OCI-LY3 (cell line): ENCODE measurements at regions not wholly inside any gene's neighbourhood (a gene's known extent, or its start where the extent isn't known, plus 50 kb on each side); places are given as distances from the start of the nearest gene placed in this dataset.

Experiments
- H2AFZ ChIP-seq: fragments of 200-600, 300-600 bp; shearing (Covaris generic); 2 replicates; pipeline ENCODE4 v1.6.0; 2014; ENCODE audit warnings: antibody characterized with exemption, low read depth, low read length
- H3K27ac ChIP-seq: fragments of 200-600, 300-600 bp; sonication (generic); 2 replicates; pipeline ENCODE4 v1.5.1; 2014; ENCODE audit warnings: mild to moderate bottlenecking, low read length, moderate library complexity, mixed read lengths
- H3K27me3 ChIP-seq: fragments of 200-600, 300-600 bp; sonication (generic); 2 replicates; pipeline ENCODE4 v1.6.1; 2014; ENCODE audit warnings: low read depth, low read length, mixed read lengths
- H3K36me3 ChIP-seq: fragments of 200-600, 300-600 bp; sonication (generic); replicated peaks from 2 replicates; pipeline ENCODE3; 2014; ENCODE audit warnings: low read depth, low read length, mixed read lengths
- H3K4me1 ChIP-seq: fragments of 300-600, 200-600 bp; sonication (generic); 2 replicates; pipeline ENCODE4 v1.6.1; 2014; ENCODE audit warnings: low read length, mixed read lengths
- H3K4me2 ChIP-seq: fragments of 200-600, 300-600 bp; sonication (generic); 2 replicates; pipeline ENCODE4 v1.6.1; 2014; ENCODE audit warnings: low read length, mixed read lengths
- H3K4me3 ChIP-seq: fragments of 300-600, 200-600 bp; sonication (generic); 2 replicates; pipeline ENCODE4 v1.5.1; 2014; ENCODE audit warnings: antibody characterized with exemption, mild to moderate bottlenecking, low read length, moderate library complexity
- H3K79me2 ChIP-seq: fragments of 300-600, 200-600 bp; shearing (Covaris generic); 2 replicates; pipeline ENCODE4 v1.6.1; 2014; ENCODE audit warnings: mild to moderate bottlenecking, low read length, mixed read lengths
- H3K9ac ChIP-seq: fragments of 300-600, 200-600 bp; shearing (Covaris generic); 2 replicates; pipeline ENCODE4 v1.6.0; 2014; ENCODE audit warnings: mild to moderate bottlenecking, low read length, moderate library complexity
- H3K9me3 ChIP-seq: fragments of 200-600, 300-600 bp; shearing (Covaris generic); 2 replicates; pipeline ENCODE4 v1.6.1; 2014; ENCODE audit warnings: low read length, mixed read lengths; ENCODE audit not compliant: insufficient read depth
- H4K20me1 ChIP-seq: fragments of 200-600, 300-600 bp; sonication (generic); 2 replicates; pipeline ENCODE4 v1.6.1; 2016; ENCODE audit warnings: low read length, mixed read lengths; ENCODE audit not compliant: insufficient read depth
- CTCF ChIP-seq: fragments of 200-600, 300-600 bp; sonication (generic); IDR thresholded peaks from 2 replicates; pipeline ENCODE4 v1.5.1; 2014; ENCODE audit warnings: antibody characterized with exemption, low read length, low read depth
- EZH2phosphoT487 ChIP-seq: fragments of 200-600 bp; shearing (Covaris generic); IDR thresholded peaks from 2 replicates; pipeline ENCODE4 v1.6.1; 2018; ENCODE audit warnings: antibody characterized with exemption, mixed run types, low read depth

GRCh38 chr7:124338861-124339260, 306.0 kb upstream of the TMEM229A start:
- no peak overlapping the region for H3K4me3 ChIP-seq
- H3K27ac ChIP-seq, result no peak overlapping the region
- H3K79me2 ChIP-seq, result no peaks in the 10 kb centered on the region
- no peaks in the 10 kb centered on the region for H3K36me3 ChIP-seq
- H3K9ac ChIP-seq, result no peak overlapping the region
- H2AFZ ChIP-seq, result no peak overlapping the region
- no peaks in the 10 kb centered on the region for H3K27me3 ChIP-seq
- TF ChIP-seq EZH2phosphoT487 (no peak), CTCF (no peak)
- H3K9me3 ChIP-seq, result no peaks in the 10 kb centered on the region
- H4K20me1 ChIP-seq, result no peaks in the 10 kb centered on the region
- H3K4me1 ChIP-seq, result no peaks in the 10 kb centered on the region
- H3K4me2 ChIP-seq, result no peak overlapping the region

- H3K4me1 ChIP-seq, result no peaks in the 10 kb centered on the region
- no peak overlapping the region for H3K9ac ChIP-seq
- H3K27me3 ChIP-seq, result no peaks in the 10 kb centered on the region
- no peak for TF ChIP-seq EZH2phosphoT487
- no peak for TF ChIP-seq CTCF
- no peaks in the 10 kb centered on the region for H3K36me3 ChIP-seq
- H3K4me3 ChIP-seq, result no peak overlapping the region
- no peak overlapping the region for H3K4me2 ChIP-seq
- H2AFZ ChIP-seq, result no peak overlapping the region
- H3K79me2 ChIP-seq, result no peaks in the 10 kb centered on the region
- H4K20me1 ChIP-seq, result no peaks in the 10 kb centered on the region
- H3K9me3 ChIP-seq, result no peaks in the 10 kb centered on the region
- no peak overlapping the region for H3K27ac ChIP-seq
These were observed 298.0 kb upstream of the TMEM229A start for GRCh38 chr7:124330731-124331407.

GRCh38 chr7:124328774-124329173, 295.9 kb upstream of the TMEM229A start:
- TF ChIP-seq EZH2phosphoT487, result no peak
- no peaks in the 10 kb centered on the region for H3K27me3 ChIP-seq
- no peak overlapping the region for H3K27ac ChIP-seq
- H3K9ac ChIP-seq, result no peak overlapping the region
- no peaks in the 10 kb centered on the region for H3K79me2 ChIP-seq
- H3K4me1 ChIP-seq, result no peaks in the 10 kb centered on the region
- no peaks in the 10 kb centered on the region for H3K36me3 ChIP-seq
- H3K4me3 ChIP-seq, result no peak overlapping the region
- no peak overlapping the region for H3K4me2 ChIP-seq
- H3K9me3 ChIP-seq, result no peaks in the 10 kb centered on the region
- H4K20me1 ChIP-seq, result no peaks in the 10 kb centered on the region
- H2AFZ ChIP-seq, result no peak overlapping the region

- Histone ChIP-seq H3K79me2 (no peaks in the 10 kb centered on the region), H3K27ac (no peak overlapping the region), H3K9me3 (no peaks in the 10 kb centered on the region), H3K9ac (no peak overlapping the region), H4K20me1 (no peaks in the 10 kb centered on the region), H3K27me3 (no peaks in the 10 kb centered on the region), H2AFZ (no peak overlapping the region), H3K4me1 (no peaks in the 10 kb centered on the region), H3K4me3 (no peak overlapping the region), H3K36me3 (no peaks in the 10 kb centered on the region), H3K4me2 (no peak overlapping the region)
- no peak for TF ChIP-seq EZH2phosphoT487
- no peak for TF ChIP-seq CTCF
These were observed 291.4 kb upstream of the TMEM229A start for GRCh38 chr7:124324262-124324661.
